ENCODE measurements at regions not wholly inside any gene's neighbourhood (a gene's known extent, or its start where the extent isn't known, plus 50 kb on each side); places are given as distances from the start of the nearest gene placed in this dataset.

- Mint-ChIP-seq H3K36me3 (ENCODE audit: low read depth) (peaks cover 6% of the 10 kb centered on the region; the same call in 1 of the 2 replicates), H3K4me1 (ENCODE audit: low read depth) (peaks cover 39% of the 10 kb centered on the region), H3K27ac (peak overlapping the region; percentile 20; the same call in 1 of the 2 replicates), H3K27me3 (ENCODE audit: insufficient read depth) (no peaks in the 10 kb centered on the region; the same call in 1 of the 2 replicates), H3K9me3 (peaks cover 7% of the 10 kb centered on the region), H3K4me3 (peak overlapping the region; percentile 44; the same call in 1 of the 2 replicates)
- TF ChIP-seq, protein P1, sequence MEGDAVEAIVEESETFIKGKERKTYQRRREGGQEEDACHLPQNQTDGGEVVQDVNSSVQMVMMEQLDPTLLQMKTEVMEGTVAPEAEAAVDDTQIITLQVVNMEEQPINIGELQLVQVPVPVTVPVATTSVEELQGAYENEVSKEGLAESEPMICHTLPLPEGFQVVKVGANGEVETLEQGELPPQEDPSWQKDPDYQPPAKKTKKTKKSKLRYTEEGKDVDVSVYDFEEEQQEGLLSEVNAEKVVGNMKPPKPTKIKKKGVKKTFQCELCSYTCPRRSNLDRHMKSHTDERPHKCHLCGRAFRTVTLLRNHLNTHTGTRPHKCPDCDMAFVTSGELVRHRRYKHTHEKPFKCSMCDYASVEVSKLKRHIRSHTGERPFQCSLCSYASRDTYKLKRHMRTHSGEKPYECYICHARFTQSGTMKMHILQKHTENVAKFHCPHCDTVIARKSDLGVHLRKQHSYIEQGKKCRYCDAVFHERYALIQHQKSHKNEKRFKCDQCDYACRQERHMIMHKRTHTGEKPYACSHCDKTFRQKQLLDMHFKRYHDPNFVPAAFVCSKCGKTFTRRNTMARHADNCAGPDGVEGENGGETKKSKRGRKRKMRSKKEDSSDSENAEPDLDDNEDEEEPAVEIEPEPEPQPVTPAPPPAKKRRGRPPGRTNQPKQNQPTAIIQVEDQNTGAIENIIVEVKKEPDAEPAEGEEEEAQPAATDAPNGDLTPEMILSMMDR (IDR thresholded peaks at IDR 0.05), result no peak
- DNase-seq, result peak; percentile 32
Measured at GRCh38 chr3:111244760-111245159, 173.1 kb downstream of the NECTIN3 start.

GRCh38 chr3:111246967-111247760 lies 175.5 kb downstream of the NECTIN3 start:
- H3K27ac Mint-ChIP-seq, result peak overlapping the region; percentile 43
- H3K4me1 Mint-ChIP-seq (ENCODE audit: low read depth), result peaks cover 39% of the 10 kb centered on the region
- peak overlapping the region; percentile 3 for H3K4me3 Mint-ChIP-seq
- TF ChIP-seq, protein P1 (IDR thresholded peaks at IDR 0.05), result no peak
- H3K9me3 Mint-ChIP-seq, result no peaks in the 10 kb centered on the region
- 0 out of 2 replicates have a peak, but pooled peaks cover 6% of the 10 kb centered on the region for H3K36me3 Mint-ChIP-seq (ENCODE audit: low read depth)
- peak; percentile 81 for DNase-seq
- no peaks in the 10 kb centered on the region; the same call in 1 of the 2 replicates for H3K27me3 Mint-ChIP-seq (ENCODE audit: insufficient read depth)

DNA sequence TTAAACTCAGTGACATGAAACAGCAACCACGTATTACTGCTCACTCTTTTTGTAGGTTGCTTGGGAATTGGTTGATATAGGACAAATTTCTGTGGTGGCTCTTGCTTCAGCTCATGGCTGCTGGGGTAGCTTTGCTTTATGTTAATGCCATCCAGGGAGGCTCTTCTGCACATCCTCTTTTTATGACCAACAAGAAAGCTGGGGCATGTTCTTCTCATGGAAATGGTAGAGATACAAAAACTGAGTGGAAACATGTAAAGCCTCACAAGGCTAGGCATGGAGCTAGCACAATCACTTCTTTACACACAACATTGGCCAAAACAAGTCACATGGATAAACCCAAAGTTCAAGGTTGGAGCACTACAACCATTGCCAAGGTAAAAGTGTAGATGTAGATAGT lies 176.8 kb downstream of the NECTIN3 start:
- no peak for DNase-seq
- Mint-ChIP-seq H3K4me3 (no peak overlapping the region), H3K9me3 (no peaks in the 10 kb centered on the region), H3K36me3 (ENCODE audit: low read depth) (0 out of 2 replicates have a peak, but pooled peaks cover 6% of the 10 kb centered on the region), H3K27me3 (ENCODE audit: insufficient read depth) (no peaks in the 10 kb centered on the region; the same call in 1 of the 2 replicates), H3K4me1 (ENCODE audit: low read depth) (peaks cover 39% of the 10 kb centered on the region), H3K27ac (no peak overlapping the region)
- TF ChIP-seq, protein P1 (IDR thresholded peaks at IDR 0.05), result no peak

- Mint-ChIP-seq H3K27ac (no peak overlapping the region), H3K27me3 (ENCODE audit: insufficient read depth) (no peaks in the 10 kb centered on the region; the same call in 1 of the 2 replicates), H3K4me1 (ENCODE audit: low read depth) (peaks cover 36% of the 10 kb centered on the region), H3K36me3 (ENCODE audit: low read depth) (0 out of 2 replicates have a peak, but pooled peaks cover 6% of the 10 kb centered on the region), H3K9me3 (no peaks in the 10 kb centered on the region), H3K4me3 (no peak overlapping the region)
- no peak for DNase-seq
- TF ChIP-seq, protein P1 (IDR thresholded peaks at IDR 0.05), result no peak
Measured at GRCh38 chr3:111249421-111249820, 177.8 kb downstream of the NECTIN3 start.

DNA sequence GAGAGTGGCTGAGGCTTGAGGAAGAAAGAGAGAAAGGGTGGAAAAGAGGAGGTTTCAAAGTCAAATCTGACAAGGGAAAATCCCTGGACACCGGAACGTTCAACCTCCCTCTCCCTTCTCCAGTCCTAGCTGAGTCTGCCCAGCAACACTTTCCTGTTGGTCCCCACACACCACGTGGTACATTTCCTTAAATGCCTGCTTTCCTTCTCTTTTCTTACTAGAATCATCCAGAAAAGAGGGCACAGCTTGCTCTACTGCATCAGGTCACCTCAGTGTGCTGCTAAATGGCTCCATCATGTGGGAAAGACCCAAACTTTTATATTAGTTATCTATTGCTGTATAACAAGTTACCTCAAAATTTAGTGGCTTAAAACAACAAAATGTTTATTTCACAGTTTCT lies 181.2 kb downstream of the NECTIN3 start:
- no peak overlapping the region for H3K27ac Mint-ChIP-seq
- no peaks in the 10 kb centered on the region for H3K9me3 Mint-ChIP-seq
- no peak overlapping the region for H3K4me3 Mint-ChIP-seq
- no peaks in the 10 kb centered on the region; the same call in 1 of the 2 replicates for H3K27me3 Mint-ChIP-seq (ENCODE audit: insufficient read depth)
- peak; percentile 56 for DNase-seq
- H3K36me3 Mint-ChIP-seq (ENCODE audit: low read depth), result 0 out of 2 replicates have a peak, but pooled peaks cover 6% of the 10 kb centered on the region
- H3K4me1 Mint-ChIP-seq (ENCODE audit: low read depth), result peaks cover 6% of the 10 kb centered on the region
- TF ChIP-seq, protein P1 (IDR thresholded peaks at IDR 0.05), result peak; percentile 40; the same call in 1 of the 2 replicates
